H1 (cell line): ENCODE measurements at regions not wholly inside any gene's neighbourhood (a gene's known extent, or its start where the extent isn't known, plus 50 kb on each side); places are given as distances from the start of the nearest gene placed in this dataset.

Source experiments
- CTCF ChIA-PET: fragments of 300-600 bp; sonication (Branson Sonifier 250); formaldehyde crosslinking; loops from one replicate; lab custom pipeline; 2021; ENCODE audit not compliant: partially characterized antibody; lab: Charles Lee
- POLR2A ChIA-PET: fragments of 300-600 bp; sonication (Branson Sonifier 250); formaldehyde crosslinking; loops from one replicate; lab custom pipeline; 2021; ENCODE audit warnings: inconsistent platforms; ENCODE audit not compliant: partially characterized antibody; lab: Charles Lee
- DNase-seq, 2 experiments: peaks; one replicate each; pipeline versions ENCODE4 v3.0.0 to v3.0.0-alpha.2; 2010 to 2022; ENCODE audit warnings: low spot score in 2 of 2, low read depth in 1 of 2, mixed read lengths in 1 of 2
- FAIRE-seq: peaks from 2 replicates; lab custom pipeline; 2011; peaks lifted over from hg19 to GRCh38; lab: Jason Lieb, UNC
- H2AFZ ChIP-seq: 2 replicates; pipeline ENCODE4 v1.8.1; 2012; ENCODE audit warnings: low read length, inconsistent platforms
- H2AK5ac ChIP-seq: 2 replicates; pipeline ENCODE4 v1.6.1; 2013; ENCODE audit warnings: low read depth, low read length
- H2BK120ac ChIP-seq: replicated peaks from 2 replicates; pipeline ENCODE3; 2013; ENCODE audit warnings: low read depth, low read length, inconsistent platforms
- H2BK12ac ChIP-seq: 2 replicates; pipeline ENCODE4 v1.6.1; 2013; ENCODE audit warnings: low read depth, low read length
- H2BK15ac ChIP-seq: 2 replicates; pipeline ENCODE4 v1.6.1; 2013; ENCODE audit warnings: low read length
- H2BK20ac ChIP-seq: 2 replicates; pipeline ENCODE4 v1.6.1; 2013; ENCODE audit warnings: low read length
- H2BK5ac ChIP-seq: 2 replicates; pipeline ENCODE4 v1.6.1; 2013; ENCODE audit warnings: low read depth, low read length
- H3K14ac ChIP-seq: 2 replicates; pipeline ENCODE4 v1.6.1; 2013; ENCODE audit warnings: inconsistent platforms; ENCODE audit not compliant: insufficient read length
- H3K18ac ChIP-seq: 2 replicates; pipeline ENCODE4 v1.6.1; 2013; ENCODE audit warnings: low read length; ENCODE audit errors: extremely low read depth
- H3K23ac ChIP-seq: 2 replicates; pipeline ENCODE4 v1.6.1; 2013; ENCODE audit warnings: inconsistent platforms; ENCODE audit not compliant: insufficient read length
- H3K23me2 ChIP-seq: 2 replicates; pipeline ENCODE4 v1.6.1; 2013; ENCODE audit warnings: low read depth, low read length
- H3K27ac ChIP-seq: 2 replicates; pipeline ENCODE4 v1.6.1; 2011; ENCODE audit warnings: low read depth, low read length, inconsistent platforms
- H3K27me3 ChIP-seq, 4 experiments: replicated peaks in 1 of 4; 1 replicate in 1 of 4; 2 replicates in 3 of 4; pipeline versions ENCODE4 v1.6.1 to v1.8.1; 2011 to 2013; ENCODE audit warnings: low read length in 3 of 4, mild to moderate bottlenecking in 3 of 4, inconsistent platforms in 2 of 4, mixed read lengths in 2 of 4, moderate library complexity in 1 of 4; ENCODE audit not compliant: control insufficient read depth in 3 of 4, insufficient read depth in 3 of 4; ENCODE audit errors: extremely low read depth in 1 of 4
- H3K36me3 ChIP-seq, 4 experiments: 2 replicates each; pipeline versions ENCODE4 v1.6.1 to v1.8.1; 2011 to 2013; ENCODE audit warnings: mild to moderate bottlenecking in 4 of 4, low read length in 3 of 4, moderate library complexity in 2 of 4, control low read depth in 1 of 4, inconsistent platforms in 1 of 4; ENCODE audit not compliant: insufficient read depth in 4 of 4, control insufficient read depth in 2 of 4
- H3K4ac ChIP-seq: replicated peaks from 2 replicates; pipeline ENCODE3; 2013; ENCODE audit warnings: low read length, low read depth, mixed read lengths, inconsistent platforms; ENCODE audit not compliant: insufficient read length
- H3K4me1 ChIP-seq, 4 experiments: replicated peaks in 1 of 4; 1 replicate in 1 of 4; 2 replicates in 3 of 4; pipeline versions ENCODE4 v1.6.1 to v1.8.1; 2011 to 2013; ENCODE audit warnings: low read length in 3 of 4, inconsistent platforms in 2 of 4, mixed read lengths in 1 of 4; ENCODE audit not compliant: insufficient read depth in 4 of 4, control insufficient read depth in 3 of 4
- H3K4me2 ChIP-seq, 2 experiments: 2 replicates each; pipeline versions ENCODE4 v1.6.1 to v1.8.1; 2011 to 2013; ENCODE audit warnings: low read depth in 2 of 2, low read length in 2 of 2, control low read depth in 1 of 2, inconsistent platforms in 1 of 2, mild to moderate bottlenecking in 1 of 2; ENCODE audit not compliant: insufficient read depth in 1 of 2
- H3K4me3 ChIP-seq, 4 experiments: fragments of 200-600, 300-600 bp in 1 of 4; sonication (generic), shearing (Covaris generic), sonication (Bioruptor Twin) in 1 of 4; 2 replicates each; pipeline versions ENCODE4 v1.5.1 to v1.8.1; 2011 to 2016; ENCODE audit warnings: low read length in 4 of 4, low read depth in 3 of 4, control low read depth in 2 of 4, inconsistent platforms in 2 of 4, mild to moderate bottlenecking in 2 of 4, mixed read lengths in 1 of 4, moderate library complexity in 1 of 4; ENCODE audit not compliant: insufficient read depth in 2 of 4; ENCODE audit errors: extremely low read depth in 1 of 4
- H3K56ac ChIP-seq: replicated peaks from 2 replicates; pipeline ENCODE3; 2013; ENCODE audit warnings: low read depth, mild to moderate bottlenecking, mixed read lengths, low read length, inconsistent platforms; ENCODE audit not compliant: insufficient read length
- H3K79me1 ChIP-seq: 2 replicates; pipeline ENCODE4 v1.6.1; 2013; ENCODE audit warnings: low read depth, low read length, control low read depth
- H3K79me2 ChIP-seq, 2 experiments: 2 replicates each; pipeline versions ENCODE4 v1.6.1 to v1.8.1; 2012 to 2013; ENCODE audit warnings: low read length in 2 of 2, mild to moderate bottlenecking in 2 of 2, inconsistent platforms in 1 of 2; ENCODE audit not compliant: insufficient read depth in 2 of 2, control insufficient read depth in 1 of 2
- H3K9ac ChIP-seq, 4 experiments: replicated peaks in 1 of 4; 1 replicate in 1 of 4; 2 replicates in 3 of 4; pipeline versions ENCODE4 v1.6.1 to v1.8.1; 2011 to 2013; ENCODE audit warnings: low read depth in 3 of 4, low read length in 3 of 4, control low read depth in 2 of 4, mild to moderate bottlenecking in 2 of 4, moderate library complexity in 2 of 4, inconsistent platforms in 1 of 4; ENCODE audit errors: extremely low read depth in 1 of 4
- H3K9me3 ChIP-seq, 2 experiments: 2 replicates each; pipeline versions ENCODE4 v1.6.1 to v1.8.1; 2012 to 2013; ENCODE audit warnings: mild to moderate bottlenecking in 2 of 2, moderate library complexity in 2 of 2, control low read depth in 1 of 2, inconsistent platforms in 1 of 2, low read depth in 1 of 2, low read length in 1 of 2, mixed read lengths in 1 of 2; ENCODE audit not compliant: insufficient read depth in 2 of 2
- H4K20me1 ChIP-seq, 2 experiments: replicated peaks in 1 of 2; 2 replicates each; pipeline versions ENCODE3 to v1.8.1; 2011 to 2013; ENCODE audit warnings: inconsistent platforms in 2 of 2, low read length in 2 of 2, mild to moderate bottlenecking in 1 of 2; ENCODE audit not compliant: insufficient read depth in 2 of 2, control insufficient read depth in 1 of 2
- H4K5ac ChIP-seq: 2 replicates; pipeline ENCODE4 v1.6.1; 2013; ENCODE audit warnings: low read length, low read depth, mixed read lengths, inconsistent platforms; ENCODE audit not compliant: insufficient read length
- H4K8ac ChIP-seq: 2 replicates; pipeline ENCODE4 v1.8.0; 2013; ENCODE audit warnings: mild to moderate bottlenecking, moderate library complexity, low read length, inconsistent platforms; ENCODE audit not compliant: insufficient read depth; ENCODE audit errors: extremely low read depth
- H4K91ac ChIP-seq: replicated peaks from 2 replicates; pipeline ENCODE3; 2013; ENCODE audit warnings: low read length, mixed read lengths, inconsistent platforms; ENCODE audit not compliant: insufficient read length
- ATF3 ChIP-seq: IDR thresholded peaks from 2 replicates; pipeline ENCODE4 v1.6.1; 2011; ENCODE audit warnings: low read depth, mild to moderate bottlenecking, low read length; ENCODE audit not compliant: insufficient read depth
- CHD2 ChIP-seq: IDR thresholded peaks from 2 replicates; pipeline ENCODE4 v1.6.1; 2012; ENCODE audit warnings: low read length, improper control_type of control experiment
- CREB1 ChIP-seq: IDR thresholded peaks from 2 replicates; pipeline ENCODE4 v1.6.1; 2012; ENCODE audit warnings: inconsistent platforms
- EGR1 ChIP-seq: IDR thresholded peaks from 2 replicates; pipeline ENCODE4 v1.6.1; 2011; ENCODE audit warnings: low read depth, low read length, borderline replicate concordance
- EP300 ChIP-seq, 2 experiments: IDR thresholded peaks; 1 replicate in 1 of 2; 2 replicates in 1 of 2; pipeline ENCODE4 v1.6.1; 2011 to 2012; ENCODE audit warnings: low read depth in 2 of 2, low read length in 2 of 2, mild to moderate bottlenecking in 2 of 2, borderline replicate concordance in 1 of 2, inconsistent platforms in 1 of 2, moderate library complexity in 1 of 2
- EZH2 ChIP-seq: fragments of 200-600 bp; sonication (generic); IDR thresholded peaks from 2 replicates; pipeline ENCODE4 v1.7.1; 2012; ENCODE audit warnings: low read depth, mild to moderate bottlenecking, moderate library complexity, low read length, inconsistent platforms; ENCODE audit not compliant: severe bottlenecking
- GABPA ChIP-seq: IDR thresholded peaks from 2 replicates; pipeline ENCODE4 v1.6.1; 2011; ENCODE audit warnings: mild to moderate bottlenecking, low read length, moderate library complexity, borderline replicate concordance; ENCODE audit not compliant: insufficient read depth
- KDM1A ChIP-seq: fragments of 200-600, 300-600 bp; sonication (generic); IDR thresholded peaks from 2 replicates; pipeline ENCODE4 v1.7.1; 2016; ENCODE audit warnings: mild to moderate bottlenecking, low read length, borderline replicate concordance
- MAFK ChIP-seq: IDR thresholded peaks from 2 replicates; pipeline ENCODE4 v1.6.1; 2012; ENCODE audit warnings: low read depth, mild to moderate bottlenecking, improper control_type of control experiment, low read length
- MAX ChIP-seq: IDR thresholded peaks from 2 replicates; pipeline ENCODE4 v1.6.1; 2012; ENCODE audit warnings: inconsistent platforms
- POLR2A ChIP-seq, 2 experiments: IDR thresholded peaks; 1 replicate in 1 of 2; 2 replicates in 1 of 2; pipeline ENCODE4 v1.6.1; 2011; ENCODE audit warnings: low read depth in 2 of 2, low read length in 2 of 2, mild to moderate bottlenecking in 2 of 2; ENCODE audit errors: control extremely low read depth in 1 of 2
- POLR2AphosphoS5 ChIP-seq: IDR thresholded peaks from 2 replicates; pipeline ENCODE4 v1.6.1; 2011; ENCODE audit warnings: low read depth, low read length
- SIRT6 ChIP-seq: IDR thresholded peaks from one replicate; pipeline ENCODE4 v1.7.1; 2012; ENCODE audit warnings: low read length, inconsistent platforms
- SP4 ChIP-seq: IDR thresholded peaks from 2 replicates; pipeline ENCODE4 v1.6.1; 2012; ENCODE audit warnings: low read length, inconsistent platforms
- WGBS, 2 experiments: shearing (Covaris generic) in 1 of 2; methylation state at CpG; one replicate each; pipeline versions ENCODE4 v1.1.6 to v1.1.7; 2013 to 2015; ENCODE audit warnings: low lambda C conversion rate in 2 of 2, mixed read lengths in 2 of 2, inconsistent platforms in 1 of 2, low coverage in 1 of 2, missing lambda C conversion rate in 1 of 2; ENCODE audit not compliant: insufficient replicate concordance in 2 of 2, insufficient coverage in 1 of 2, insufficient read length in 1 of 2; ENCODE audit errors: extremely low coverage in 1 of 2, missing lambda C conversion rate in 1 of 2; 5-methylcytosine and 5-hydroxymethylcytosine counted together

- DNase-seq (no peak), FAIRE-seq (no peak)
- Histone ChIP-seq H2AFZ (no peak overlapping the region), H3K23ac (no peak overlapping the region), H3K27me3 (no peaks in the 10 kb centered on the region), H3K9me3 (no peaks in the 10 kb centered on the region), H2BK5ac (no peak overlapping the region), H2BK12ac (no peak overlapping the region), H3K27ac (no peak overlapping the region), H4K20me1 (no peaks in the 10 kb centered on the region), H3K9ac (no peak overlapping the region), H3K23me2 (no peaks in the 10 kb centered on the region), H4K5ac (no peak overlapping the region), H2AK5ac (no peak overlapping the region), H3K18ac (no peak overlapping the region), H2BK20ac (no peak overlapping the region), H3K36me3 (no peaks in the 10 kb centered on the region), H2BK120ac (no peak overlapping the region), H2BK15ac (no peak overlapping the region), H3K4ac (no peak overlapping the region), H4K8ac (no peak overlapping the region), H3K56ac (no peak overlapping the region), H3K4me3 (no peak overlapping the region), H3K79me1 (no peaks in the 10 kb centered on the region), H3K4me2 (no peak overlapping the region), H3K79me2 (no peaks in the 10 kb centered on the region), H4K91ac (no peak overlapping the region), H3K4me1 (peaks cover 0 to 2% (median under 1%) of the 10 kb centered on the region in 4 experiments; a peak in 4 of 7 replicates), H3K14ac (no peak overlapping the region)
- 85% methylated on average over 3 of the region's 3 CpGs; no CpG with 5 or more reads in 1 of the 2 experiments for WGBS, 2 experiments
- POLR2A ChIA-PET, result no interaction called here
- CTCF ChIA-PET, result interaction anchor here (0.7 to 2.1 kb wide), 4 partner anchors 20 to 462 kb away, joined by 3 to 11 read pairs (median 6); no protein-coding TSS in a partner anchor
- no peak for TF ChIP-seq ATF3
- TF ChIP-seq SIRT6, result no peak
- no peak for TF ChIP-seq GABPA
- no peak for TF ChIP-seq MAX
- no peak for TF ChIP-seq CHD2
- TF ChIP-seq SP4, result no peak
- TF ChIP-seq POLR2AphosphoS5, result no peak
- no peak for TF ChIP-seq CREB1
- no peak for TF ChIP-seq EZH2
- no peak for TF ChIP-seq POLR2A (IDR thresholded peaks at IDR 0.05; ENCODE audit: control extremely low read depth in 1 of 2, low read depth in 2 of 2, low read length in 2 of 2)
- TF ChIP-seq MAFK, result no peak
- TF ChIP-seq EGR1, result no peak
- TF ChIP-seq KDM1A, result no peak
- no peak for TF ChIP-seq EP300 (IDR thresholded peaks at IDR 0.05; ENCODE audit: borderline replicate concordance in 1 of 2, low read depth in 2 of 2, low read length in 2 of 2)
These were observed 115.8 kb downstream of the NXPE2 start for GRCh38 chr11:114794048-114794684.
